H1 (cell line): ENCODE measurements at regions not wholly inside any gene's neighbourhood (a gene's known extent, or its start where the extent isn't known, plus 50 kb on each side); places are given as distances from the start of the nearest gene placed in this dataset.

Source experiments
- CTCF ChIA-PET: fragments of 300-600 bp; sonication (Branson Sonifier 250); formaldehyde crosslinking; loops from one replicate; lab custom pipeline; 2021; ENCODE audit not compliant: partially characterized antibody; lab: Charles Lee
- POLR2A ChIA-PET: fragments of 300-600 bp; sonication (Branson Sonifier 250); formaldehyde crosslinking; loops from one replicate; lab custom pipeline; 2021; ENCODE audit warnings: inconsistent platforms; ENCODE audit not compliant: partially characterized antibody; lab: Charles Lee
- DNase-seq, 2 experiments: peaks; one replicate each; pipeline versions ENCODE4 v3.0.0 to v3.0.0-alpha.2; 2010 to 2022; ENCODE audit warnings: low spot score in 2 of 2, low read depth in 1 of 2, mixed read lengths in 1 of 2
- FAIRE-seq: peaks from 2 replicates; lab custom pipeline; 2011; peaks lifted over from hg19 to GRCh38; lab: Jason Lieb, UNC
- H2AFZ ChIP-seq: 2 replicates; pipeline ENCODE4 v1.8.1; 2012; ENCODE audit warnings: low read length, inconsistent platforms
- H2AK5ac ChIP-seq: 2 replicates; pipeline ENCODE4 v1.6.1; 2013; ENCODE audit warnings: low read depth, low read length
- H2BK120ac ChIP-seq: replicated peaks from 2 replicates; pipeline ENCODE3; 2013; ENCODE audit warnings: low read depth, low read length, inconsistent platforms
- H2BK12ac ChIP-seq: 2 replicates; pipeline ENCODE4 v1.6.1; 2013; ENCODE audit warnings: low read depth, low read length
- H2BK15ac ChIP-seq: 2 replicates; pipeline ENCODE4 v1.6.1; 2013; ENCODE audit warnings: low read length
- H2BK20ac ChIP-seq: 2 replicates; pipeline ENCODE4 v1.6.1; 2013; ENCODE audit warnings: low read length
- H2BK5ac ChIP-seq: 2 replicates; pipeline ENCODE4 v1.6.1; 2013; ENCODE audit warnings: low read depth, low read length
- H3K14ac ChIP-seq: 2 replicates; pipeline ENCODE4 v1.6.1; 2013; ENCODE audit warnings: inconsistent platforms; ENCODE audit not compliant: insufficient read length
- H3K18ac ChIP-seq: 2 replicates; pipeline ENCODE4 v1.6.1; 2013; ENCODE audit warnings: low read length; ENCODE audit errors: extremely low read depth
- H3K23ac ChIP-seq: 2 replicates; pipeline ENCODE4 v1.6.1; 2013; ENCODE audit warnings: inconsistent platforms; ENCODE audit not compliant: insufficient read length
- H3K23me2 ChIP-seq: 2 replicates; pipeline ENCODE4 v1.6.1; 2013; ENCODE audit warnings: low read depth, low read length
- H3K27ac ChIP-seq: 2 replicates; pipeline ENCODE4 v1.6.1; 2011; ENCODE audit warnings: low read depth, low read length, inconsistent platforms
- H3K27me3 ChIP-seq, 4 experiments: replicated peaks in 1 of 4; 1 replicate in 1 of 4; 2 replicates in 3 of 4; pipeline versions ENCODE4 v1.6.1 to v1.8.1; 2011 to 2013; ENCODE audit warnings: low read length in 3 of 4, mild to moderate bottlenecking in 3 of 4, inconsistent platforms in 2 of 4, mixed read lengths in 2 of 4, moderate library complexity in 1 of 4; ENCODE audit not compliant: control insufficient read depth in 3 of 4, insufficient read depth in 3 of 4; ENCODE audit errors: extremely low read depth in 1 of 4
- H3K36me3 ChIP-seq, 4 experiments: 2 replicates each; pipeline versions ENCODE4 v1.6.1 to v1.8.1; 2011 to 2013; ENCODE audit warnings: mild to moderate bottlenecking in 4 of 4, low read length in 3 of 4, moderate library complexity in 2 of 4, control low read depth in 1 of 4, inconsistent platforms in 1 of 4; ENCODE audit not compliant: insufficient read depth in 4 of 4, control insufficient read depth in 2 of 4
- H3K4ac ChIP-seq: replicated peaks from 2 replicates; pipeline ENCODE3; 2013; ENCODE audit warnings: low read length, low read depth, mixed read lengths, inconsistent platforms; ENCODE audit not compliant: insufficient read length
- H3K4me1 ChIP-seq, 4 experiments: replicated peaks in 1 of 4; 1 replicate in 1 of 4; 2 replicates in 3 of 4; pipeline versions ENCODE4 v1.6.1 to v1.8.1; 2011 to 2013; ENCODE audit warnings: low read length in 3 of 4, inconsistent platforms in 2 of 4, mixed read lengths in 1 of 4; ENCODE audit not compliant: insufficient read depth in 4 of 4, control insufficient read depth in 3 of 4
- H3K4me2 ChIP-seq, 2 experiments: 2 replicates each; pipeline versions ENCODE4 v1.6.1 to v1.8.1; 2011 to 2013; ENCODE audit warnings: low read depth in 2 of 2, low read length in 2 of 2, control low read depth in 1 of 2, inconsistent platforms in 1 of 2, mild to moderate bottlenecking in 1 of 2; ENCODE audit not compliant: insufficient read depth in 1 of 2
- H3K4me3 ChIP-seq, 4 experiments: fragments of 200-600, 300-600 bp in 1 of 4; sonication (generic), shearing (Covaris generic), sonication (Bioruptor Twin) in 1 of 4; 2 replicates each; pipeline versions ENCODE4 v1.5.1 to v1.8.1; 2011 to 2016; ENCODE audit warnings: low read length in 4 of 4, low read depth in 3 of 4, control low read depth in 2 of 4, inconsistent platforms in 2 of 4, mild to moderate bottlenecking in 2 of 4, mixed read lengths in 1 of 4, moderate library complexity in 1 of 4; ENCODE audit not compliant: insufficient read depth in 2 of 4; ENCODE audit errors: extremely low read depth in 1 of 4
- H3K56ac ChIP-seq: replicated peaks from 2 replicates; pipeline ENCODE3; 2013; ENCODE audit warnings: low read depth, mild to moderate bottlenecking, mixed read lengths, low read length, inconsistent platforms; ENCODE audit not compliant: insufficient read length
- H3K79me1 ChIP-seq: 2 replicates; pipeline ENCODE4 v1.6.1; 2013; ENCODE audit warnings: low read depth, low read length, control low read depth
- H3K79me2 ChIP-seq, 2 experiments: 2 replicates each; pipeline versions ENCODE4 v1.6.1 to v1.8.1; 2012 to 2013; ENCODE audit warnings: low read length in 2 of 2, mild to moderate bottlenecking in 2 of 2, inconsistent platforms in 1 of 2; ENCODE audit not compliant: insufficient read depth in 2 of 2, control insufficient read depth in 1 of 2
- H3K9ac ChIP-seq, 4 experiments: replicated peaks in 1 of 4; 1 replicate in 1 of 4; 2 replicates in 3 of 4; pipeline versions ENCODE4 v1.6.1 to v1.8.1; 2011 to 2013; ENCODE audit warnings: low read depth in 3 of 4, low read length in 3 of 4, control low read depth in 2 of 4, mild to moderate bottlenecking in 2 of 4, moderate library complexity in 2 of 4, inconsistent platforms in 1 of 4; ENCODE audit errors: extremely low read depth in 1 of 4
- H3K9me3 ChIP-seq, 2 experiments: 2 replicates each; pipeline versions ENCODE4 v1.6.1 to v1.8.1; 2012 to 2013; ENCODE audit warnings: mild to moderate bottlenecking in 2 of 2, moderate library complexity in 2 of 2, control low read depth in 1 of 2, inconsistent platforms in 1 of 2, low read depth in 1 of 2, low read length in 1 of 2, mixed read lengths in 1 of 2; ENCODE audit not compliant: insufficient read depth in 2 of 2
- H4K20me1 ChIP-seq, 2 experiments: replicated peaks in 1 of 2; 2 replicates each; pipeline versions ENCODE3 to v1.8.1; 2011 to 2013; ENCODE audit warnings: inconsistent platforms in 2 of 2, low read length in 2 of 2, mild to moderate bottlenecking in 1 of 2; ENCODE audit not compliant: insufficient read depth in 2 of 2, control insufficient read depth in 1 of 2
- H4K5ac ChIP-seq: 2 replicates; pipeline ENCODE4 v1.6.1; 2013; ENCODE audit warnings: low read length, low read depth, mixed read lengths, inconsistent platforms; ENCODE audit not compliant: insufficient read length
- H4K8ac ChIP-seq: 2 replicates; pipeline ENCODE4 v1.8.0; 2013; ENCODE audit warnings: mild to moderate bottlenecking, moderate library complexity, low read length, inconsistent platforms; ENCODE audit not compliant: insufficient read depth; ENCODE audit errors: extremely low read depth
- H4K91ac ChIP-seq: replicated peaks from 2 replicates; pipeline ENCODE3; 2013; ENCODE audit warnings: low read length, mixed read lengths, inconsistent platforms; ENCODE audit not compliant: insufficient read length
- CHD2 ChIP-seq: IDR thresholded peaks from 2 replicates; pipeline ENCODE4 v1.6.1; 2012; ENCODE audit warnings: low read length, improper control_type of control experiment
- JUN ChIP-seq: IDR thresholded peaks from 2 replicates; pipeline ENCODE4 v1.6.1; 2011; ENCODE audit warnings: low read depth, mild to moderate bottlenecking, improper control_type of control experiment, low read length
- JUND ChIP-seq: IDR thresholded peaks from 2 replicates; pipeline ENCODE4 v1.6.1; 2011; ENCODE audit warnings: mild to moderate bottlenecking, improper control_type of control experiment, low read length
- MAFK ChIP-seq: IDR thresholded peaks from 2 replicates; pipeline ENCODE4 v1.6.1; 2012; ENCODE audit warnings: low read depth, mild to moderate bottlenecking, improper control_type of control experiment, low read length
- NANOG ChIP-seq: IDR thresholded peaks from 2 replicates; pipeline ENCODE4 v1.6.1; 2011; ENCODE audit warnings: low read length, low read depth, mild to moderate bottlenecking, inconsistent platforms; ENCODE audit not compliant: insufficient read depth, poor library complexity, severe bottlenecking
- RXRA ChIP-seq: IDR thresholded peaks from 2 replicates; pipeline ENCODE4 v1.6.1; 2011; ENCODE audit warnings: low read depth, mild to moderate bottlenecking, low read length, moderate library complexity; ENCODE audit not compliant: insufficient read depth
- WGBS, 2 experiments: shearing (Covaris generic) in 1 of 2; methylation state at CpG; one replicate each; pipeline versions ENCODE4 v1.1.6 to v1.1.7; 2013 to 2015; ENCODE audit warnings: low lambda C conversion rate in 2 of 2, mixed read lengths in 2 of 2, inconsistent platforms in 1 of 2, low coverage in 1 of 2, missing lambda C conversion rate in 1 of 2; ENCODE audit not compliant: insufficient replicate concordance in 2 of 2, insufficient coverage in 1 of 2, insufficient read length in 1 of 2; ENCODE audit errors: extremely low coverage in 1 of 2, missing lambda C conversion rate in 1 of 2; 5-methylcytosine and 5-hydroxymethylcytosine counted together

GRCh38 chr21:38196036-38196435 is 60.8 kb upstream of the KCNJ15 start:
- CTCF ChIA-PET: interaction anchor here (0.6 kb wide), 1 partner anchor 315 kb away, joined by 3 read pairs; no protein-coding TSS in a partner anchor
- Histone ChIP-seq H3K23ac (no peak overlapping the region), H3K14ac (no peak overlapping the region), H4K91ac (no peak overlapping the region), H3K36me3 (no peaks in the 10 kb centered on the region), H3K18ac (no peak overlapping the region), H2BK5ac (no peak overlapping the region), H2BK15ac (no peak overlapping the region), H2AFZ (no peak overlapping the region), H3K9me3 (no peaks in the 10 kb centered on the region), H3K4me3 (no peak overlapping the region), H3K79me1 (no peaks in the 10 kb centered on the region), H4K5ac (no peak overlapping the region)
- WGBS, 2 experiments: 82% methylated on average over 2 of the region's 2 CpGs; no CpG with 5 or more reads in 1 of the 2 experiments
- TF ChIP-seq JUN (no peak), CHD2 (no peak), MAFK (no peak), JUND (no peak), NANOG (no peak), RXRA (no peak)
- TF ChIP-seq, all 59 proteins: peak for 0
- Histone ChIP-seq H3K56ac (no peak overlapping the region), H4K20me1 (no peaks in the 10 kb centered on the region), H3K79me2 (no peaks in the 10 kb centered on the region), H2AK5ac (no peak overlapping the region), H3K4me1 (no peaks in the 10 kb centered on the region), H2BK20ac (no peak overlapping the region), H4K8ac (no peak overlapping the region), H2BK12ac (no peak overlapping the region), H3K27me3 (no peaks in the 10 kb centered on the region), H3K9ac (no peak overlapping the region), H3K4ac (no peak overlapping the region), H3K27ac (no peak overlapping the region), H2BK120ac (no peak overlapping the region), H3K23me2 (no peaks in the 10 kb centered on the region), H3K4me2 (no peak overlapping the region)
- POLR2A ChIA-PET: no interaction called here
- DNase-seq: no peak
- no peak for FAIRE-seq
